ENCODE measurements at regions not wholly inside any gene's neighbourhood (a gene's known extent, or its start where the extent isn't known, plus 50 kb on each side); places are given as distances from the start of the nearest gene placed in this dataset.

GRCh38 chr20:17833036-17833674 is 133.4 kb downstream of the BANF2 start:
- Histone ChIP-seq H3K27ac (peak overlapping the region; percentile 64), H3K36me3 (ENCODE audit: low read depth) (no peaks in the 10 kb centered on the region), H3K4me3 (no peak overlapping the region), H2AFZ (0 out of 2 replicates have a peak overlapping the region, but pooled peaks have one; percentile 21), H3F3A (ENCODE audit: insufficient read depth) (peaks cover 45% of the 10 kb centered on the region), H3K4me2 (ENCODE audit: unreplicated experiment) (peak overlapping the region; percentile 30), H3K9me2 (ENCODE audit: insufficient read depth) (no peaks in the 10 kb centered on the region), H3K9me3 (ENCODE audit: low read depth) (no peaks in the 10 kb centered on the region), H3K9ac (peak overlapping the region; percentile 28), H3K4me1 (ENCODE audit: insufficient read depth) (peaks cover 41% of the 10 kb centered on the region), H3K27me3 (replicated peaks; ENCODE audit: insufficient read depth) (no peaks in the 10 kb centered on the region), H4K20me1 (ENCODE audit: insufficient read depth) (no peaks in the 10 kb centered on the region), H3K79me2 (ENCODE audit: insufficient read depth) (no peaks in the 10 kb centered on the region)
- peak; percentile 60 for DNase-seq
- in situ Hi-C loops (cut with MboI), result no loop called here
- TF ChIP-seq EZH2phosphoT487 (IDR thresholded peaks at IDR 0.05; ENCODE audit: insufficient read depth, low read depth) (no peak), EZH2 (IDR thresholded peaks at IDR 0.05; ENCODE audit: insufficient read depth, poor library complexity, severe bottlenecking) (no peak)
- 45 to 47% methylated on average over 9 of the region's 9 CpGs for WGBS, 2 experiments (ENCODE audit: low coverage in 1 of 2, low lambda C conversion rate in 2 of 2, missing lambda C conversion rate in 2 of 2)

GRCh38 chr20:17832236-17832915 is 132.6 kb downstream of the BANF2 start:
- no peaks in the 10 kb centered on the region for H3K79me2 ChIP-seq (ENCODE audit: insufficient read depth)
- DNase-seq, result peak; percentile 17
- WGBS, 2 experiments (ENCODE audit: low coverage in 1 of 2, low lambda C conversion rate in 2 of 2, missing lambda C conversion rate in 2 of 2), result 56 to 60% methylated on average over 9 of the region's 9 CpGs
- H3K9ac ChIP-seq, result peak overlapping the region; percentile 28
- peak overlapping the region; percentile 64 for H3K27ac ChIP-seq
- H3K4me2 ChIP-seq (ENCODE audit: unreplicated experiment), result peak overlapping the region; percentile 30
- H3K27me3 ChIP-seq (replicated peaks; ENCODE audit: insufficient read depth), result no peaks in the 10 kb centered on the region
- H3K4me1 ChIP-seq (ENCODE audit: insufficient read depth), result peaks cover 41% of the 10 kb centered on the region
- H4K20me1 ChIP-seq (ENCODE audit: insufficient read depth), result no peaks in the 10 kb centered on the region
- no peaks in the 10 kb centered on the region for H3K9me2 ChIP-seq (ENCODE audit: insufficient read depth)
- peaks cover 45% of the 10 kb centered on the region for H3F3A ChIP-seq (ENCODE audit: insufficient read depth)
- H3K9me3 ChIP-seq (ENCODE audit: low read depth), result no peaks in the 10 kb centered on the region
- TF ChIP-seq EZH2 (IDR thresholded peaks at IDR 0.05; ENCODE audit: insufficient read depth, poor library complexity, severe bottlenecking), result no peak
- in situ Hi-C loops (cut with MboI), result no loop called here
- 0 out of 2 replicates have a peak overlapping the region, but pooled peaks have one; percentile 3 for H2AFZ ChIP-seq
- no peaks in the 10 kb centered on the region for H3K36me3 ChIP-seq (ENCODE audit: low read depth)
- H3K4me3 ChIP-seq, result no peak overlapping the region

GRCh38 chr20:17828598-17829144 is 128.9 kb downstream of the BANF2 start:
- no peaks in the 10 kb centered on the region for H4K20me1 ChIP-seq (ENCODE audit: insufficient read depth)
- WGBS, 2 experiments (ENCODE audit: low coverage in 1 of 2, low lambda C conversion rate in 2 of 2, missing lambda C conversion rate in 2 of 2), result 72 to 80% methylated on average over 6 of the region's 6 CpGs
- no peaks in the 10 kb centered on the region for H3K27me3 ChIP-seq (replicated peaks; ENCODE audit: insufficient read depth)
- TF ChIP-seq EZH2phosphoT487 (IDR thresholded peaks at IDR 0.05; ENCODE audit: insufficient read depth, low read depth), result no peak
- TF ChIP-seq EZH2 (IDR thresholded peaks at IDR 0.05; ENCODE audit: insufficient read depth, poor library complexity, severe bottlenecking), result no peak
- no peak overlapping the region for H2AFZ ChIP-seq
- no peaks in the 10 kb centered on the region for H3K9me3 ChIP-seq (ENCODE audit: low read depth)
- no peak overlapping the region for H3K27ac ChIP-seq
- no peak overlapping the region for H3K4me3 ChIP-seq
- peaks cover 31% of the 10 kb centered on the region for H3K4me1 ChIP-seq (ENCODE audit: insufficient read depth)
- in situ Hi-C loops (cut with MboI), result no loop called here
- no peak overlapping the region for H3K4me2 ChIP-seq (ENCODE audit: unreplicated experiment)
- H3F3A ChIP-seq (ENCODE audit: insufficient read depth), result peaks cover 21% of the 10 kb centered on the region
- no peak for DNase-seq
- H3K9me2 ChIP-seq (ENCODE audit: insufficient read depth), result no peaks in the 10 kb centered on the region
- H3K9ac ChIP-seq, result no peak overlapping the region
- no peaks in the 10 kb centered on the region for H3K36me3 ChIP-seq (ENCODE audit: low read depth)
- no peaks in the 10 kb centered on the region for H3K79me2 ChIP-seq (ENCODE audit: insufficient read depth)

- in situ Hi-C loops (cut with MboI), result no loop called here
- WGBS, 2 experiments (ENCODE audit: low coverage in 1 of 2, low lambda C conversion rate in 2 of 2, missing lambda C conversion rate in 2 of 2), result 81 to 91% methylated on average over 13 of the region's 13 CpGs
- no peak overlapping the region for H3K27ac ChIP-seq
These were observed 128.2 kb downstream of the BANF2 start for GRCh38 chr20:17827759-17828559.

More at GRCh38 chr20:17827759-17828559, 128.2 kb downstream of the BANF2 start:
- H3K79me2 ChIP-seq (ENCODE audit: insufficient read depth), result no peaks in the 10 kb centered on the region
- no peaks in the 10 kb centered on the region for H3K27me3 ChIP-seq (replicated peaks; ENCODE audit: insufficient read depth)
- no peaks in the 10 kb centered on the region for H3K9me2 ChIP-seq (ENCODE audit: insufficient read depth)
- no peak overlapping the region for H2AFZ ChIP-seq
- no peak overlapping the region for H3K4me2 ChIP-seq (ENCODE audit: unreplicated experiment)
- H3K9me3 ChIP-seq (ENCODE audit: low read depth), result no peaks in the 10 kb centered on the region
- no peak overlapping the region for H3K4me3 ChIP-seq
- H3F3A ChIP-seq (ENCODE audit: insufficient read depth), result peaks cover 14% of the 10 kb centered on the region
- H4K20me1 ChIP-seq (ENCODE audit: insufficient read depth), result no peaks in the 10 kb centered on the region
- no peak overlapping the region for H3K9ac ChIP-seq
- TF ChIP-seq EZH2phosphoT487 (IDR thresholded peaks at IDR 0.05; ENCODE audit: insufficient read depth, low read depth) (no peak), EZH2 (IDR thresholded peaks at IDR 0.05; ENCODE audit: insufficient read depth, poor library complexity, severe bottlenecking) (no peak)
- H3K4me1 ChIP-seq (ENCODE audit: insufficient read depth), result peaks cover 24% of the 10 kb centered on the region
- no peaks in the 10 kb centered on the region for H3K36me3 ChIP-seq (ENCODE audit: low read depth)
- no peak for DNase-seq
